Upper lobe of right lung (tissue), 1 donor: ENCODE measurements at regions not wholly inside any gene's neighbourhood (a gene's known extent, or its start where the extent isn't known, plus 50 kb on each side); places are given as distances from the start of the nearest gene placed in this dataset.

Experiments used
- ATAC-seq: fragments of 200-7000 bp; cut with Tn5 transposase; one replicate; pipeline ENCODE4 v1.9.1; 2020; ENCODE audit warnings: mild to moderate bottlenecking, moderate library complexity
- DNase-seq: peaks from one replicate; pipeline ENCODE4 v3.0.0-alpha.2; 2020
- H3K27ac ChIP-seq: fragments of 200-600 bp; one replicate; pipeline ENCODE4 v1.8.0; 2022
- H3K27me3 ChIP-seq: fragments of 200-600 bp; one replicate; pipeline ENCODE4 v1.8.0; 2022; ENCODE audit warnings: mild to moderate bottlenecking
- H3K36me3 ChIP-seq: fragments of 200-600 bp; one replicate; pipeline ENCODE4 v1.8.0; 2022
- H3K4me1 ChIP-seq: fragments of 200-600 bp; one replicate; pipeline ENCODE4 v1.8.0; 2022
- H3K4me3 ChIP-seq: fragments of 200-600 bp; one replicate; pipeline ENCODE4 v1.8.0; 2022; ENCODE audit warnings: mild to moderate bottlenecking
- H3K9me3 ChIP-seq: fragments of 200-600 bp; one replicate; pipeline ENCODE4 v1.8.0; 2022
- intact Hi-C: fragments of 100-400 bp; cut with DNase I; formaldehyde crosslinking; loops from one replicate; pipeline ENCODE4 v1.11.0; 2022
- TF ChIP-seq, protein P1 (sequence below): fragments of 200-600 bp; IDR thresholded peaks from one replicate; pipeline ENCODE4 v1.8.0; 2022; ENCODE audit warnings: antibody characterized with exemption
- donor health status: DM: no; HTN: yes; CAD: no; lungs with severe emphysema.

DNA sequence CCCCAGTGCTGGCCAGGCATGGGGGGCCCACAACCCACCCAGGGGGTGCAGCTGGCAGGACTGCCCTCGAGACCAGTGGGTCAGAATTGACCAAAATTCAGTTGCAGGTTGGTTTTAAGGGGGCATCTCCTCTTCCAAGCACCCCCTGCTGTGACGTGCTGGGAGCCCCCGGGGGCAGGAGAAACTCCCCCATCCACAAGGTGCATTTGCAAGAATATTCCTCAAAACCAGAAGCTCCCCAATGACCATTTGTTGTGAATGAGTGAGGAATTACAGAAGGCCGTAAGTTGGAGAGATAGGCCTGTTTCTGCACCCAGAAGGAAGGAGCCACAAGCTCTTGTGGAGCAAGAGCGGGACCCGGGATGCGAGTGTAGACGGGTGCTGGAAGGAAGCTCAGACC, 414.5 kb downstream of the BRD1 start:
- Histone ChIP-seq H3K36me3 (no peaks in the 10 kb centered on the region), H3K4me1 (no peaks in the 10 kb centered on the region), H3K27me3 (peaks cover 8% of the 10 kb centered on the region), H3K27ac (no peak overlapping the region), H3K9me3 (no peaks in the 10 kb centered on the region), H3K4me3 (no peak overlapping the region)
- TF ChIP-seq, protein P1, sequence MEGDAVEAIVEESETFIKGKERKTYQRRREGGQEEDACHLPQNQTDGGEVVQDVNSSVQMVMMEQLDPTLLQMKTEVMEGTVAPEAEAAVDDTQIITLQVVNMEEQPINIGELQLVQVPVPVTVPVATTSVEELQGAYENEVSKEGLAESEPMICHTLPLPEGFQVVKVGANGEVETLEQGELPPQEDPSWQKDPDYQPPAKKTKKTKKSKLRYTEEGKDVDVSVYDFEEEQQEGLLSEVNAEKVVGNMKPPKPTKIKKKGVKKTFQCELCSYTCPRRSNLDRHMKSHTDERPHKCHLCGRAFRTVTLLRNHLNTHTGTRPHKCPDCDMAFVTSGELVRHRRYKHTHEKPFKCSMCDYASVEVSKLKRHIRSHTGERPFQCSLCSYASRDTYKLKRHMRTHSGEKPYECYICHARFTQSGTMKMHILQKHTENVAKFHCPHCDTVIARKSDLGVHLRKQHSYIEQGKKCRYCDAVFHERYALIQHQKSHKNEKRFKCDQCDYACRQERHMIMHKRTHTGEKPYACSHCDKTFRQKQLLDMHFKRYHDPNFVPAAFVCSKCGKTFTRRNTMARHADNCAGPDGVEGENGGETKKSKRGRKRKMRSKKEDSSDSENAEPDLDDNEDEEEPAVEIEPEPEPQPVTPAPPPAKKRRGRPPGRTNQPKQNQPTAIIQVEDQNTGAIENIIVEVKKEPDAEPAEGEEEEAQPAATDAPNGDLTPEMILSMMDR, result no peak
- DNase-seq (no peak), ATAC-seq (no peak)
- intact Hi-C loops, result no loop called here

DNA sequence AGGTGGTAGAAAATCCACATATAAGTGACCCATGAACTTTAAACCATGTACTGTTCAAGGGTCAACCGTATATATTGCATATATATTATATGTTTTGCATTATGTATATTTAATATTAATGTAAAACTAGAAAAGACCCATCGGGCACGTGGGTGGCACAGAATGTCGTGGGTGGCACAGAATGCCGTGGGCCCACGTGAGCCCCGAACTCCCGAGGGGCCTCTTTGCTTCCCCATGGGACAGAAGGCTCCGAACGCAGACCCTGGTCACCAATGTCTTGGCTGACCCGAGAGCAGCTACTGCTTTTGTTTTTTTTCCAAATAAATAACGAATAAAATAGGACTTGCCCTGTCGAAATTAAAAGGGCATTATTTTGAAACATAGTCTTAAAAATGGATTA, 415.4 kb downstream of the BRD1 start:
- Histone ChIP-seq H3K9me3 (no peaks in the 10 kb centered on the region), H3K4me1 (no peaks in the 10 kb centered on the region), H3K4me3 (no peak overlapping the region), H3K27me3 (peaks cover 8% of the 10 kb centered on the region), H3K27ac (no peak overlapping the region), H3K36me3 (no peaks in the 10 kb centered on the region)
- DNase-seq (no peak), ATAC-seq (no peak)
- TF ChIP-seq, protein P1, result no peak
- intact Hi-C loops, result no loop called here

DNA sequence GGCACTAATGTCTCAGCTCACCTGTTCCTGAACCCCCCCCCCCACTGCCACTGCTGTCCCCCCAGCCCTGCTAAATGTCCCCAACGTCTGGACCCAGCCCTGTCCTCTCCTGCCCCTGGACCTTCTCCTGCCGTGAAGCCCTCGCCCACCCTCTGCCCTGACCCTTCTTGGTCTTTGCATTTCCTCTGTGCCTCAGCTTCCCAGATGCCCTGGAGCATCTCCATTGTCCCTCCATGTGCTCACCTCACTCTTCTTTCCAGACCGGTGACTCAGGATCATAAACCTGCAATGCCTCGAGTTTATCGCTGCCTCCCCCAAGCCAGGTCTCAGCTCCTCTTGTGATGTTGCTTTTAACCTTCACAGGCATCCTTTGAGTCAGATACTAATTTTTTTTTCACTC, 416.4 kb downstream of the BRD1 start:
- intact Hi-C loops, result no loop called here
- no peak overlapping the region for H3K27ac ChIP-seq
- TF ChIP-seq, protein P1, result no peak
- no peaks in the 10 kb centered on the region for H3K4me1 ChIP-seq
- no peak overlapping the region for H3K4me3 ChIP-seq
- DNase-seq (no peak), ATAC-seq (no peak)
- H3K27me3 ChIP-seq, result peaks cover 8% of the 10 kb centered on the region
- H3K9me3 ChIP-seq, result no peaks in the 10 kb centered on the region
- no peaks in the 10 kb centered on the region for H3K36me3 ChIP-seq

DNA sequence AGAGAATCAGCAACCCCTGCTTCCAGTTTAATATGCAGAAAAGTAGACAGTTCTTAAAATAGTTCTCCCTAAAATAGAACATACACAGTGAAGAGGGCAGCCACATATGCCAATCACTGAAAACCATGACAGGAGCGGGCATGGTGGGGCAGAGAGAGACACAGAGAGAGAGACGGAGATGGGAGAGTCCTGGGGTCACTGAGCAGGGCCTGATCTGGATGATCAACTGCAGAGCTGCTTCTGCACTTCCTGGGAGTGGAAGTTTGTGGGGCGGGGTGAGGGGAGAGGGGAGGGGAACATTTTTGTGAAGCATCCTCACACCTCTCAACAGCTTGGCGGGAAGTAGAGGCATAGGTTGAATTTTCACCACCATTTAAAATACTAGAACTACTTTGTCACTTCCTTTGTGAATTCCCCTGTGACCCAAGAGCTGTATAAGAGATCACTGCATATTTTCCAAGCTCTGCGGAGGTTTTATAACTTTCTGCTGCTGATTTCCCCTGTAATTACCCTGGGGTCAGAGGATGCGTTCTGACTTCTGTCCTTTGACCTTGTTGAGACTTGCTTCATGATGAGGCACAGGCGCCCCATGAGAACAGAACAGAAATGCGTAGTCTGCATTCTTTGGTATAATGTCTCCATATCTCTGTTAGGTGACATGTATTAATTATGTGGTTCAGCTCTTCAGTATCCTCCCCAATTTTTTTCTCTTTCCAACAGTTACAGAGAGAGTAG, 419.4 kb downstream of the BRD1 start:
- H3K27me3 ChIP-seq, result peaks cover 10% of the 10 kb centered on the region
- TF ChIP-seq, protein P1, result no peak
- no peaks in the 10 kb centered on the region for H3K36me3 ChIP-seq
- DNase-seq, result no peak
- intact Hi-C loops, result no loop called here
- no peak overlapping the region for H3K27ac ChIP-seq
- no peaks in the 10 kb centered on the region for H3K9me3 ChIP-seq
- ATAC-seq, result no peak
- H3K4me3 ChIP-seq, result no peak overlapping the region
- H3K4me1 ChIP-seq, result no peaks in the 10 kb centered on the region

DNA sequence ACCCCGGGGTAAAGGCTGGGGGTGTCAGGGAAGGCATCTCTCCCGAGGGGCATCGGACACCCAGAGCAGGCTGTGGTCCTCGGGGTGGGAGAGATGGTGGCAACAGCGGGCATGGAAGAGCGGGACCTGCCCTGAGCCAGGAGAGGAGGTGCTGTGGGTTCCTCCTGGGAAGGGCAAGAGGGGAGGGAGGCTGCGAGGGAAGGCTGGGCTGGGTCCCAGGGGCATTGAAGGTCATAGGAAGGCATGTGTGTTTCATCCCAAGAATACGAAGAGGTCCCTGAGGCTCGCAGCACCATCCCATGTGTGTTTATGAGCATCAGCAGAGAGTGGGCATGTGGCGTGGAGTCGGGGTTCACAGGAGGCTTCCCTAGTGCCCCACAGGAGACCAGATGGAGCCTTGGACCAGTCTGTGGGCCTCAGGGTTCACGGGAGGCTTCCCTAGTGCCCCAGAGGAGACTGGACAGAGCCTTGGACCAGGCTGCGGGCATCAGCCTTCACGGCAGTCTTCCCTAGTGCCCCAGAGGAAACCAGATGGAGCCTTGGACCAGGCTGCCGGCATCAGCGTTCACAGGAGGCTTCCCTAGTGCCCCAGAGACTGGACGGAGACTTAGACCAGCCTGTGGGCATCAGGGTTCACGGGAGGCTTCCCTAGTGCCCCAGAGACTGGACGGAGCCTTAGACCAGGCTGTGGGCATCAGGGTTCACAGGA, 420.6 kb downstream of the BRD1 start:
- DNase-seq, result no peak
- H3K9me3 ChIP-seq, result no peaks in the 10 kb centered on the region
- H3K27ac ChIP-seq, result no peak overlapping the region
- no peaks in the 10 kb centered on the region for H3K36me3 ChIP-seq
- H3K4me3 ChIP-seq, result no peak overlapping the region
- TF ChIP-seq, protein P1, result no peak
- H3K4me1 ChIP-seq, result no peaks in the 10 kb centered on the region
- intact Hi-C loops, result no loop called here
- ATAC-seq, result no peak
- peaks cover 10% of the 10 kb centered on the region for H3K27me3 ChIP-seq
